Trophoblast cell (in vitro differentiated cells and primary cell): ENCODE measurements at regions not wholly inside any gene's neighbourhood (a gene's known extent, or its start where the extent isn't known, plus 50 kb on each side); places are given as distances from the start of the nearest gene placed in this dataset.

ENCODE experiments used
- DNase-seq, 2 donors: peaks; one replicate each; pipeline ENCODE4 v3.0.0-alpha.2; 2016
- H2AFZ ChIP-seq: 2 replicates; pipeline ENCODE4 v1.6.1; 2013; ENCODE audit warnings: low read length, moderate library complexity, mild to moderate bottlenecking; ENCODE audit not compliant: insufficient read depth, poor library complexity
- H2AK5ac ChIP-seq: 2 replicates; pipeline ENCODE4 v1.6.1; 2013; ENCODE audit warnings: mild to moderate bottlenecking, low read length
- H2BK120ac ChIP-seq: 2 replicates; pipeline ENCODE4 v1.6.1; 2013; ENCODE audit warnings: low read length, mild to moderate bottlenecking, moderate library complexity; ENCODE audit not compliant: insufficient read depth, poor library complexity
- H2BK12ac ChIP-seq: 2 replicates; pipeline ENCODE4 v1.6.1; 2013; ENCODE audit warnings: mild to moderate bottlenecking, low read length, moderate library complexity
- H2BK5ac ChIP-seq: 2 replicates; pipeline ENCODE4 v1.6.1; 2013; ENCODE audit warnings: low read length, low read depth, moderate library complexity, mild to moderate bottlenecking; ENCODE audit not compliant: poor library complexity
- H3K14ac ChIP-seq: 2 replicates; pipeline ENCODE4 v1.6.1; 2013; ENCODE audit warnings: mild to moderate bottlenecking, low read length
- H3K18ac ChIP-seq: 2 replicates; pipeline ENCODE4 v1.6.1; 2013; ENCODE audit warnings: mild to moderate bottlenecking, low read length
- H3K23ac ChIP-seq: 2 replicates; pipeline ENCODE4 v1.6.1; 2013; ENCODE audit warnings: low read length
- H3K27ac ChIP-seq: 2 replicates; pipeline ENCODE4 v1.5.1; 2013; ENCODE audit warnings: low read depth, mild to moderate bottlenecking, inconsistent platforms, low read length, moderate library complexity
- H3K27me3 ChIP-seq: 2 replicates; pipeline ENCODE4 v1.6.1; 2013; ENCODE audit warnings: inconsistent platforms, mild to moderate bottlenecking, low read length, moderate library complexity; ENCODE audit not compliant: insufficient read depth
- H3K36me3 ChIP-seq, 2 experiments: 1 replicate in 1 of 2; 2 replicates in 1 of 2; pipeline ENCODE4 v1.6.1; 2013; ENCODE audit warnings: low read length in 2 of 2, mild to moderate bottlenecking in 2 of 2, moderate library complexity in 1 of 2; ENCODE audit not compliant: insufficient read depth in 2 of 2, control insufficient read depth in 1 of 2
- H3K4ac ChIP-seq: 2 replicates; pipeline ENCODE4 v1.6.1; 2013; ENCODE audit warnings: low read depth, mild to moderate bottlenecking, low read length, moderate library complexity
- H3K4me1 ChIP-seq, 2 experiments: 1 replicate in 1 of 2; 2 replicates in 1 of 2; pipeline ENCODE4 v1.6.1; 2013; ENCODE audit warnings: low read length in 2 of 2, mild to moderate bottlenecking in 2 of 2, moderate library complexity in 1 of 2; ENCODE audit not compliant: insufficient read depth in 2 of 2, control insufficient read depth in 1 of 2
- H3K4me2 ChIP-seq: 2 replicates; pipeline ENCODE4 v1.6.1; 2013; ENCODE audit warnings: inconsistent platforms, mild to moderate bottlenecking, low read length, moderate library complexity
- H3K4me3 ChIP-seq: 2 replicates; pipeline ENCODE4 v1.5.1; 2013; ENCODE audit warnings: mild to moderate bottlenecking, low read depth, low read length, inconsistent platforms
- H3K79me1 ChIP-seq: one replicate; pipeline ENCODE4 v1.6.1; 2013; ENCODE audit warnings: low read length
- H3K79me2 ChIP-seq: 2 replicates; pipeline ENCODE4 v1.6.1; 2013; ENCODE audit warnings: low read length, mild to moderate bottlenecking; ENCODE audit not compliant: control insufficient read depth, insufficient read depth, poor library complexity
- H3K9ac ChIP-seq: 2 replicates; pipeline ENCODE4 v1.6.1; 2013; ENCODE audit warnings: mild to moderate bottlenecking, low read length
- H3K9me3 ChIP-seq: 2 replicates; pipeline ENCODE4 v1.6.1; 2013; ENCODE audit warnings: low read depth, mild to moderate bottlenecking, control low read depth, inconsistent platforms, low read length; ENCODE audit not compliant: insufficient read depth
- H4K12ac ChIP-seq: 2 replicates; pipeline ENCODE4 v1.6.1; 2013; ENCODE audit warnings: low read depth, mild to moderate bottlenecking, low read length, moderate library complexity
- H4K8ac ChIP-seq: 2 replicates; pipeline ENCODE4 v1.6.1; 2013; ENCODE audit warnings: low read depth, mild to moderate bottlenecking, low read length, moderate library complexity
- H4K91ac ChIP-seq: one replicate; pipeline ENCODE4 v1.6.1; 2013; ENCODE audit warnings: low read depth, mild to moderate bottlenecking, low read length, moderate library complexity
- WGBS: extraction: QIAGEN DNeasy Blood & Tissue Kit; methylation state at CpG from one replicate; pipeline ENCODE4 v1.1.7; 2013; ENCODE audit warnings: missing lambda C conversion rate; ENCODE audit not compliant: insufficient read length, insufficient coverage; ENCODE audit errors: extremely low coverage; 5-methylcytosine and 5-hydroxymethylcytosine counted together

DNA sequence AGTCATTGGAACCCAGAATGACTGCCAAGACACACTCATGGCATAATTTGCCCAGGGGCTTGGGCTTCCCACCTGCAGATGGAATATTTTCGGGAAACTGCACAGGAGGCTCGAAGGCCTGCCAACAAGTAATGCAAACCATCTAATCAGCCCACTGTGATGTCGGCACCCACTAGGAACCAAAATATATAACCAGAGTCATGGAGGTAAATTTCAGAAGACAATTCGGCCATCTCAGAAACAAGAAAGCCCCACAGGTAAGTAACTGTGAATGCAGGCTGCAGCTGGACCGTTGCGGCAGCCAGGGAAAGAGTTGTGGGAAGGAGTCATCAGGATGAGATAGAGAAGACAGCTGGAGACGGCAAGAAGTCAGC, 264.4 kb downstream of the SYK start:
- H3K4me3 ChIP-seq: no peak overlapping the region
- no peak overlapping the region for H3K27ac ChIP-seq
- H3K27me3 ChIP-seq: no peaks in the 10 kb centered on the region
- DNase-seq: no peak
- no peak overlapping the region for H2BK5ac ChIP-seq
- H3K4me2 ChIP-seq: no peak overlapping the region
- H3K18ac ChIP-seq: no peak overlapping the region
- H2AK5ac ChIP-seq: no peak overlapping the region
- H2BK120ac ChIP-seq: no peak overlapping the region
- H4K12ac ChIP-seq: no peak overlapping the region
- no peaks in the 10 kb centered on the region for H3K36me3 ChIP-seq
- H3K79me2 ChIP-seq: no peaks in the 10 kb centered on the region
- peaks cover 9% of the 10 kb centered on the region for H3K9me3 ChIP-seq
- no peaks in the 10 kb centered on the region for H3K79me1 ChIP-seq
- H2AFZ ChIP-seq: no peak overlapping the region
- no peaks in the 10 kb centered on the region for H3K4me1 ChIP-seq
- no CpG with 5 or more reads among the region's 7 CpGs for WGBS
- H3K14ac ChIP-seq: no peak overlapping the region
- H3K9ac ChIP-seq: no peak overlapping the region
- no peak overlapping the region for H3K23ac ChIP-seq
- H2BK12ac ChIP-seq: no peak overlapping the region
- no peak overlapping the region for H4K8ac ChIP-seq
- no peak overlapping the region for H4K91ac ChIP-seq
- H3K4ac ChIP-seq: no peak overlapping the region

DNA sequence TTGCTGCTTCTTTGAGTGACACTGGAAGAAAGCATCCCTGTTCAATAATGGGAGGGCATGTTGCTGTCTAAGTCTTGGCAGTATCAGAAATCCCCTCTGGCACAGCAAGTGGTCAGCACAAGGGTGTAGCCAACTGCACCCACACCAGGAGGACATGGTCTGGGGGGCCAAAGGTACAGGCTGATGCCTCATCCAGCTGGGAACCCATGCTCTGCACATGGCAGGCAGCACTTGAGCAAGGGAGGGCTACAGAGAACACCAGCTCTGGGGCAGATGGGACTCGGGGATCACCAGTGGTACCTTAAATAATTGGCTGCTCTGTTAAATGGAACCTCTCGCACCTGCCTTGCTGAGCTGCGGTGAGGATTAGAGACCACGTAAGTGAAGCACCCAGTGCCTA, 265.2 kb downstream of the SYK start:
- Histone ChIP-seq H4K8ac (no peak overlapping the region), H4K91ac (no peak overlapping the region), H3K4me2 (no peak overlapping the region), H3K36me3 (no peaks in the 10 kb centered on the region), H2BK12ac (no peak overlapping the region), H3K9ac (no peak overlapping the region), H2AK5ac (no peak overlapping the region), H2BK120ac (no peak overlapping the region), H2AFZ (no peak overlapping the region), H3K79me1 (no peaks in the 10 kb centered on the region), H3K79me2 (no peaks in the 10 kb centered on the region), H2BK5ac (no peak overlapping the region), H3K23ac (no peak overlapping the region), H3K14ac (no peak overlapping the region), H3K27me3 (no peaks in the 10 kb centered on the region), H4K12ac (no peak overlapping the region), H3K4me1 (no peaks in the 10 kb centered on the region), H3K27ac (no peak overlapping the region), H3K9me3 (peaks cover 9% of the 10 kb centered on the region), H3K4ac (no peak overlapping the region), H3K4me3 (no peak overlapping the region), H3K18ac (no peak overlapping the region)
- no peak for DNase-seq
- WGBS: no CpG with 5 or more reads among the region's 4 CpGs

DNA sequence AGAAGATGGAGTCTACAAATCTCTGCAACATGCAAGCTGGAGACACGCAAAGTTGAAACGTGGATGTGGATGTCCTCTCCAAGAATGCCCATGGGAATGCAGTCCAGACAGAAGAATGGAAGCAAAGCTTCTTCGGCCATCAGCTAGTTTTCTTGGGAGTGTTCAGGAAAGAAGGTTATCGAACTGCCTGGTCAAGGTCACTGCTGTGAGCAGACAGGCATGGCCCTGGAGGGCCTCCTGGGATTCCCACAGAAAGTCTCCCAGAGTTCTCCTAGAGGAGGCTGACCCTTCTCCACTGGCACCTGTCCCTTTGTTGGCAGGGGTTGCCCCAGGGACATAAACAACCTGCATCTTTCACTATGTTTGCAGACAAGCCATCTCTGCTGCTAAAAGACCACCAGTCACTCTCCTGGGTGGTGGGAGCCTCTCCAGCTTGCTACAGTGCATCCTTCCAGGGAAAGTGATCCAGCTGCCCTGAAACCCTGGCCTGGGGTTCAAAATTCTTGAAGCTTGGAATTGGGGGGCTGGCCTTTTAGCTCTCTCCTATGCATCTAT, 265.8 kb downstream of the SYK start:
- Histone ChIP-seq H2AFZ (no peak overlapping the region), H3K4me1 (no peaks in the 10 kb centered on the region), H3K14ac (no peak overlapping the region), H3K36me3 (no peaks in the 10 kb centered on the region), H2AK5ac (no peak overlapping the region), H2BK5ac (no peak overlapping the region), H3K18ac (no peak overlapping the region), H3K9me3 (peaks cover 6% of the 10 kb centered on the region), H3K23ac (no peak overlapping the region), H3K4me2 (no peak overlapping the region), H3K27me3 (no peaks in the 10 kb centered on the region), H2BK120ac (no peak overlapping the region), H3K4me3 (no peak overlapping the region), H4K8ac (no peak overlapping the region), H3K79me2 (no peaks in the 10 kb centered on the region), H3K9ac (no peak overlapping the region), H2BK12ac (no peak overlapping the region), H4K12ac (no peak overlapping the region), H3K79me1 (no peaks in the 10 kb centered on the region), H3K27ac (no peak overlapping the region), H3K4ac (no peak overlapping the region), H4K91ac (no peak overlapping the region)
- WGBS: no CpG with 5 or more reads among the region's 4 CpGs
- DNase-seq: no peak

DNA sequence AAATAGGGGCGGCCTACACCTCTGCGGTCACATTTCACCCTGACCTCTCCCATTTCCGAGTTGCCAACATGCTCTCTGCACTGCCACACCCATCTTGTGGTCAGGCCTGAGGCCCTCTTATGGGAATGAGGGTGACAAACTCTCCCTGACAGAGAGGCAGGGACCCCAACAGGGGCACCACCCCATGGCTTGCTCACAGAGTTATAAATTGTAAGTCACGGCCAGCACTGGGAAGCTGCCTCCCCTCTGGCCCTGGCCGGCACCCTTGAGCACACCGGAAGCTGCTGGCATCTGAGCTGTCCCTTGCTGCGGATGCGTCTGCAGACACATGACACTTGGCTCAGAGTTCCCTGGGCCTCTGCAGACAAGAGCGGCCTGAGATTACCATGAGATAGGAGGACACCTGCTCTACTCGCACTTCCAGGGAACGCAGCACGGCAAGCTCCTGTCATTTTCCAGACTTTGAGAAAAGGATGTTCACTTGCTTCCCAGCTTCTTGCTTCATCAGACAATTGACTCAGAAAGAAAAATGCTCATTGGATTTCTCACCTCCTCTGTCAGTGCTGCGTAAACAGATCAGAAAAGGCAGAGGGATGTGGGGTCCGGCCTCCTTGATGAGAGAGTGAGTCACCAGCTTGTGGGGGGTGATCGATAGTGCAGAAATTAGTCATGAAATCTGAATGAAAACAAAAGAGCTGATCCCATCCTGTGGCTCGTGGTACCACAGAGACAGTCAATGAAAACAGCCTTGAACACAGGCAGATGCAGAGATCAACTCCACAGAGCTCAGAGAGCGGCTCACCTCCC, 269.8 kb downstream of the SYK start:
- WGBS: no CpG with 5 or more reads among the region's 17 CpGs

More for the DNA sequence above, 269.8 kb downstream of the SYK start:
- Histone ChIP-seq H4K8ac (no peak overlapping the region), H3K79me1 (no peaks in the 10 kb centered on the region), H3K14ac (no peak overlapping the region), H2BK5ac (no peak overlapping the region), H3K9ac (no peak overlapping the region), H3K9me3 (peaks cover 4% of the 10 kb centered on the region), H3K79me2 (no peaks in the 10 kb centered on the region), H2AFZ (no peak overlapping the region), H3K27ac (no peak overlapping the region), H3K4me1 (peaks cover 11 to 12% of the 10 kb centered on the region in 2 experiments), H3K4me3 (no peak overlapping the region), H3K4ac (no peak overlapping the region), H2BK12ac (no peak overlapping the region), H2AK5ac (no peak overlapping the region), H3K4me2 (no peak overlapping the region), H3K23ac (no peak overlapping the region), H4K91ac (no peak overlapping the region), H3K18ac (no peak overlapping the region), H2BK120ac (no peak overlapping the region), H3K27me3 (no peaks in the 10 kb centered on the region), H3K36me3 (no peaks in the 10 kb centered on the region), H4K12ac (no peak overlapping the region)
- peak; percentile 92 to 94 for DNase-seq
